ENCODE measurements at regions not wholly inside any gene's neighbourhood (a gene's known extent, or its start where the extent isn't known, plus 50 kb on each side); places are given as distances from the start of the nearest gene placed in this dataset.

- Histone ChIP-seq H3K36me3 (ENCODE audit: control insufficient read depth in 2 of 2, insufficient read depth in 2 of 2, low read length in 1 of 2) (no peaks in the 10 kb centered on the region), H3K27me3 (ENCODE audit: control insufficient read depth in 1 of 2, insufficient read depth in 2 of 2, low read length in 2 of 2) (no peaks in the 10 kb centered on the region), H3K27ac (ENCODE audit: low read depth in 2 of 2, low read length in 1 of 2) (no peak overlapping the region), H3K4me1 (ENCODE audit: control insufficient read depth in 2 of 2, insufficient read depth in 2 of 2, low read length in 1 of 2) (no peaks in the 10 kb centered on the region), H3K4me3 (ENCODE audit: low read depth in 1 of 2, low read length in 2 of 2) (no peak overlapping the region), H3K9me3 (ENCODE audit: control insufficient read depth in 2 of 2, insufficient read depth in 1 of 2, low read depth in 1 of 2, low read length in 1 of 2) (peaks cover 0 to under 1% of the 10 kb centered on the region in 2 donors)
- 68 to 70% methylated on average over 4 of the region's 4 CpGs for WGBS, 2 donors
These were observed 181.7 kb upstream of the SLC30A5 start for GRCh38 chr5:68911840-68912690.

DNA sequence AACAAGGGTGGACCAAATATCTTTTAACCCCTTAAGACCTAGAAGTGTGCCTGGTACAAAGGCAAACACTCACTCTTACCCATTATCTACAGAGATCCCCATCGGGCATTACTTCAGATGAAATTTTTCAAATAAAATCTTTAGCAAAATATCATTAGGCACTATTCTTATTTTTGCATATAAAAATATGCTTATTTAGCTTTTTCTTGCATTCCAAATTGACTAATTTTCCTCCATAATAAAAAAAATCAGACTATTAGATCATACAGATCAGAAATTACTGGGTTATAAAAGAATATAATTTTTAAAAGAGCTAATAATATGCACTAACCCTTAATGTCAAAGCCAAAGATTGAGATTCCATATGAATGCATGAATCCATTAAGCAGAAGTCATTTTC lies 178.7 kb upstream of the SLC30A5 start:
- no peaks in the 10 kb centered on the region for H3K27me3 ChIP-seq (ENCODE audit: control insufficient read depth in 1 of 2, insufficient read depth in 2 of 2, low read length in 2 of 2)
- no peaks in the 10 kb centered on the region for H3K36me3 ChIP-seq (ENCODE audit: control insufficient read depth in 2 of 2, insufficient read depth in 2 of 2, low read length in 1 of 2)
- no peak overlapping the region for H3K4me3 ChIP-seq (ENCODE audit: low read depth in 1 of 2, low read length in 2 of 2)
- peaks cover 0 to 2% of the 10 kb centered on the region in 2 donors for H3K9me3 ChIP-seq (ENCODE audit: control insufficient read depth in 2 of 2, insufficient read depth in 1 of 2, low read depth in 1 of 2, low read length in 1 of 2)
- 94 to 100% methylated on average over 1 of the region's 1 CpG for WGBS, 2 donors
- no peaks in the 10 kb centered on the region for H3K4me1 ChIP-seq (ENCODE audit: control insufficient read depth in 2 of 2, insufficient read depth in 2 of 2, low read length in 1 of 2)
- H3K27ac ChIP-seq (ENCODE audit: low read depth in 2 of 2, low read length in 1 of 2), result no peak overlapping the region

DNA sequence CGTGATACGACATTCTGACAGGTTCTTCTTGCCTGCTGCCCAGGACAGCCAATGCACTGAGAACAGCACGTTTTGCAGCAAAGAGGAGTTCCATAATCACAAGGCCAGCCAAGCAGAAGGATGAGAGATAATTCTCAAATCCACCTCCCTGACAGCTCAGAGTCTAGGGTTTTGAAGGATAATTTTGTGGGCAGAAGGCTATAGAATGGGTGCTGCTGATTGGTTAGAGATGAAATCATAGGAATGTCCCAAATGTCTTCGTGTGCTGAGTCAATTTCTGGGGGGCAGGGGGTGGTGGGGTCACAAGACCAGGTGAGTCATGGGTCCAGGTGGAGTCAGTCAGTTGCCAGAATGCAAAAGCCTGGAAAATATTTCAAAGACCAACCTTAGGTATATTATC lies 175.5 kb upstream of the SLC30A5 start:
- no peaks in the 10 kb centered on the region for H3K36me3 ChIP-seq (ENCODE audit: control insufficient read depth in 2 of 2, insufficient read depth in 2 of 2, low read length in 1 of 2)
- H3K27me3 ChIP-seq (ENCODE audit: control insufficient read depth in 1 of 2, insufficient read depth in 2 of 2, low read length in 2 of 2), result no peaks in the 10 kb centered on the region
- 84 to 86% methylated on average over 4 of the region's 4 CpGs for WGBS, 2 donors
- H3K27ac ChIP-seq (ENCODE audit: low read depth in 2 of 2, low read length in 1 of 2), result no peak overlapping the region
- H3K4me1 ChIP-seq (ENCODE audit: control insufficient read depth in 2 of 2, insufficient read depth in 2 of 2, low read length in 1 of 2), result no peaks in the 10 kb centered on the region
- no peak overlapping the region for H3K4me3 ChIP-seq (ENCODE audit: low read depth in 1 of 2, low read length in 2 of 2)
- peaks cover 0 to 2% of the 10 kb centered on the region in 2 donors for H3K9me3 ChIP-seq (ENCODE audit: control insufficient read depth in 2 of 2, insufficient read depth in 1 of 2, low read depth in 1 of 2, low read length in 1 of 2)

DNA sequence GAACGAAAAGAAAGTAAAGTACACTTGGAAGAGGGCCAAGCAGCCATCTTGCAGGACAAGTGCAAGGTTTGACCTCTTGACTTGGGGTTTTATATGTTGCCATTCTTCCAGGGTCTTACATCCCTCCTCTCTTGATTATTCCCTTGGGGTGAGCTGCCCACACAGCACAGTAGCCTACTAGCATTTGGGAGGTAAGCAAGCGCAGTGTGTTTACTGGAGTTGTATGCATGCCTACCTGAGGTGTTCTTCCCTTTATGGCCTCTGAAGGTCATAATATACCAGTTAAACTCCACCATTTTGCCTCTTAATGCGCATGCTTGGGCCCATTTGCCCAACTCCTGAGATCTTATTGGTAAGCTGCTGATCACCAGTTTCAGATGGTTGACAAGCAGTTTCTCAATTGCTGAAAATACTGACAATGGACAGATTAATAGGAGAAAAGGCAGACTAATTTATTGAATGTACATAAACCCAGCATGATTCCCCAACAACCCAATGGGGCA lies 173.8 kb upstream of the SLC30A5 start:
- Histone ChIP-seq H3K4me3 (ENCODE audit: low read depth in 1 of 2, low read length in 2 of 2) (no peak overlapping the region), H3K4me1 (ENCODE audit: control insufficient read depth in 2 of 2, insufficient read depth in 2 of 2, low read length in 1 of 2) (no peaks in the 10 kb centered on the region), H3K27me3 (ENCODE audit: control insufficient read depth in 1 of 2, insufficient read depth in 2 of 2, low read length in 2 of 2) (no peaks in the 10 kb centered on the region), H3K9me3 (ENCODE audit: control insufficient read depth in 2 of 2, insufficient read depth in 1 of 2, low read depth in 1 of 2, low read length in 1 of 2) (peaks cover 0 to 2% of the 10 kb centered on the region in 2 donors), H3K27ac (ENCODE audit: low read depth in 2 of 2, low read length in 1 of 2) (no peak overlapping the region), H3K36me3 (ENCODE audit: control insufficient read depth in 2 of 2, insufficient read depth in 2 of 2, low read length in 1 of 2) (no peaks in the 10 kb centered on the region)
- 77 to 88% methylated on average over 3 of the region's 3 CpGs for WGBS, 2 donors

DNA sequence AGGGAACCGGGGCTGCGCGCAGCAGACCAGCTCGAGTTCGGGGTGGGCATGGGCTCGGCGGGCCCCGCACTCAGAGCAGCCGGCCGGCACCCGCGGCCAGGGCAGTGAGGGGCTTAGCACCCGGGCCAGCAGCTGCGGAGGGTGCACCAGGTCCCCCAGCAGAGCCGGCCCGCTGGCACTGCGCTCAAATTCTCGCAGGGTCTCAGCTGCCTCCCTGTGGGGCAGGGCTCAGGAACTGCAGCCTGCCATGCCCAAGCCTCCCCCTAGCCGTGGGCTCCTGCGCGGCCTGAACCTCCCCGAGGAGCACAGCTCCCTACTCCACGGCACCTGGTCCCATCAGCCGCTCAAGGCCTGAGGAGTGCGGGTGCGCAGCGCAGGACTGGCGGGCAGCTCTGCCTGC lies 172.9 kb upstream of the SLC30A5 start:
- Histone ChIP-seq H3K27ac (ENCODE audit: low read depth in 2 of 2, low read length in 1 of 2) (no peak overlapping the region), H3K4me1 (ENCODE audit: control insufficient read depth in 2 of 2, insufficient read depth in 2 of 2, low read length in 1 of 2) (no peaks in the 10 kb centered on the region), H3K9me3 (ENCODE audit: control insufficient read depth in 2 of 2, insufficient read depth in 1 of 2, low read depth in 1 of 2, low read length in 1 of 2) (peaks cover 0 to 2% of the 10 kb centered on the region in 2 donors), H3K36me3 (ENCODE audit: control insufficient read depth in 2 of 2, insufficient read depth in 2 of 2, low read length in 1 of 2) (no peaks in the 10 kb centered on the region), H3K27me3 (ENCODE audit: control insufficient read depth in 1 of 2, insufficient read depth in 2 of 2, low read length in 2 of 2) (no peaks in the 10 kb centered on the region), H3K4me3 (ENCODE audit: low read depth in 1 of 2, low read length in 2 of 2) (no peak overlapping the region)
- WGBS, 2 donors, result 93 to 97% methylated on average over 28 of the region's 28 CpGs

GRCh38 chr5:68922172-68922987 lies 171.4 kb upstream of the SLC30A5 start:
- no peak overlapping the region for H3K27ac ChIP-seq (ENCODE audit: low read depth in 2 of 2, low read length in 1 of 2)
- no peaks in the 10 kb centered on the region for H3K27me3 ChIP-seq (ENCODE audit: control insufficient read depth in 1 of 2, insufficient read depth in 2 of 2, low read length in 2 of 2)
- H3K4me3 ChIP-seq (ENCODE audit: low read depth in 1 of 2, low read length in 2 of 2), result no peak overlapping the region
- no peaks in the 10 kb centered on the region for H3K4me1 ChIP-seq (ENCODE audit: control insufficient read depth in 2 of 2, insufficient read depth in 2 of 2, low read length in 1 of 2)
- 68 to 72% methylated on average over 3 of the region's 3 CpGs for WGBS, 2 donors
- no peaks in the 10 kb centered on the region for H3K9me3 ChIP-seq (ENCODE audit: control insufficient read depth in 2 of 2, insufficient read depth in 1 of 2, low read depth in 1 of 2, low read length in 1 of 2)
- no peaks in the 10 kb centered on the region for H3K36me3 ChIP-seq (ENCODE audit: control insufficient read depth in 2 of 2, insufficient read depth in 2 of 2, low read length in 1 of 2)

DNA sequence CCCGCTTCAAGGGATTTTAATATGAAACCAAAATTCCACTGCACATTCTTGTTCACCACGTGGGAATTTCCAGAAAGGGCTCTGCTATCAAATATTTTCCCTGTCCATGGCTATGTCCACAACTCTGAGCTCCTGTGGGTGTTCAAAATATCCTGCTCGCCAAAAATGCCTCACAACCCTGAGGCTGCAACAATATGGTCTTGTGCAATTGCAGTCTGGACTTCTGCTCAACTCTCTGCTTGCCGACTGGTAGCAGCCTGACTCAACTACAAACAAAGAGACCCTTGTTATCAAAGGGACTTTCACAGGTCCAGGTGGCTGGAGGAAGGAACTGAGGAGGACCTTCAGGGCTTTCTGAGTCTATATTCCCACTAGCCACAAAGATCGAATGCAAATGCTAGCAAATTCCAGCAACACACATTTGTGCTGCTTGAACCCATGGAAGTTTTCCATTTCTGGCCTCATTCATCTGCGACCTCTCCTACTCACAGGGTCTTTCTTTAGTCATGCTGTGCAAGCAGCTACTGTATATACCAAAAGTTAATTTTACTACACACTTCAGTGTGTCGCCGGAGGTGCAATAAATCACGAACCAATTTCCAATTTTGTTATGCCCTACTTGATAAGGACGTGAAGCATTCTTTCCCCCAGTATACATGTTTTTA lies 169.2 kb upstream of the SLC30A5 start:
- Histone ChIP-seq H3K27ac (ENCODE audit: low read depth in 2 of 2, low read length in 1 of 2) (no peak overlapping the region), H3K9me3 (ENCODE audit: control insufficient read depth in 2 of 2, insufficient read depth in 1 of 2, low read depth in 1 of 2, low read length in 1 of 2) (no peaks in the 10 kb centered on the region)
- 67 to 73% methylated on average over 10 of the region's 10 CpGs for WGBS, 2 donors

DNA sequence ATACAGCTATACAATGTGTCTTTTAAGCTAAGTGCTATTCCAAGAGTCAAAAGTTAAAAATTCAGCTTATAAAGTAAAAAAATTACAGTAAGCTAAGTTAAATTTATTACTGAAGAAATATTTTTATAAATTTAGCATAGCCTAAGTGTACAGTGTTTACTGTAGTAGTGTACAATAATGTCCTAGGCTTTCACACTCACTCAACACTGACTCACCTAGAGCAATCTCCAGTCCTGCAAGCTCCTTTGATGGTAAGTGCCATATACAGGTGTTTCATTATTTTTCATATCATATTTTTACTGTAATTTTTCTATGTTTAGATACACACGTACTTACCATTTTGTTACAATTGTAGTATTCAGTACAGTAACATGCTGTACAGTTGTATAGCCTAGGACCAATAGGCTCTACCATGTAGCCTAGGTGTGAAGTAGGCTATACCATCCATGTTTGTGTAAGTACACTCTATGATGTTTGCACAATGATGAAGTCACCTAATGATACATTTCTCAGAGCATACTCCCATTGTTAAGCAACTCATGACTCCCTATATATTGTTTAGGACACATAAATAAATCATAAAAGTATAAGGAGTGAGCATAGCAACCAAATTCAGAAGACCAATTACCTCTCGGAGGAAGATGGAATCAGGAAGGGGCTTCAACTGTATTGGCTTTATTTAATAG lies 165.1 kb upstream of the SLC30A5 start:
- WGBS, 2 donors, result 88 to 93% methylated on average over 2 of the region's 2 CpGs
- H3K4me3 ChIP-seq (ENCODE audit: low read depth in 1 of 2, low read length in 2 of 2), result no peak overlapping the region
- H3K9me3 ChIP-seq (ENCODE audit: control insufficient read depth in 2 of 2, insufficient read depth in 1 of 2, low read depth in 1 of 2, low read length in 1 of 2), result peaks cover 4 to 12% of the 10 kb centered on the region in 2 donors
- no peaks in the 10 kb centered on the region for H3K36me3 ChIP-seq (ENCODE audit: control insufficient read depth in 2 of 2, insufficient read depth in 2 of 2, low read length in 1 of 2)
- H3K27me3 ChIP-seq (ENCODE audit: control insufficient read depth in 1 of 2, insufficient read depth in 2 of 2, low read length in 2 of 2), result no peaks in the 10 kb centered on the region
- no peaks in the 10 kb centered on the region for H3K4me1 ChIP-seq (ENCODE audit: control insufficient read depth in 2 of 2, insufficient read depth in 2 of 2, low read length in 1 of 2)
- H3K27ac ChIP-seq (ENCODE audit: low read depth in 2 of 2, low read length in 1 of 2), result no peak overlapping the region

More for the DNA sequence above, 169.2 kb upstream of the SLC30A5 start:
- no peak overlapping the region for H3K4me3 ChIP-seq (ENCODE audit: low read depth in 1 of 2, low read length in 2 of 2)
- no peaks in the 10 kb centered on the region for H3K27me3 ChIP-seq (ENCODE audit: control insufficient read depth in 1 of 2, insufficient read depth in 2 of 2, low read length in 2 of 2)
- H3K36me3 ChIP-seq (ENCODE audit: control insufficient read depth in 2 of 2, insufficient read depth in 2 of 2, low read length in 1 of 2), result no peaks in the 10 kb centered on the region
- no peaks in the 10 kb centered on the region for H3K4me1 ChIP-seq (ENCODE audit: control insufficient read depth in 2 of 2, insufficient read depth in 2 of 2, low read length in 1 of 2)

GRCh38 chr5:68930139-68930538 lies 163.7 kb upstream of the SLC30A5 start:
- 90 to 92% methylated on average over 5 of the region's 5 CpGs for WGBS, 2 donors
- no peaks in the 10 kb centered on the region for H3K4me1 ChIP-seq (ENCODE audit: control insufficient read depth in 2 of 2, insufficient read depth in 2 of 2, low read length in 1 of 2)
- H3K9me3 ChIP-seq (ENCODE audit: control insufficient read depth in 2 of 2, insufficient read depth in 1 of 2, low read depth in 1 of 2, low read length in 1 of 2), result peaks cover 4 to 12% of the 10 kb centered on the region in 2 donors
- H3K27me3 ChIP-seq (ENCODE audit: control insufficient read depth in 1 of 2, insufficient read depth in 2 of 2, low read length in 2 of 2), result no peaks in the 10 kb centered on the region
- H3K27ac ChIP-seq (ENCODE audit: low read depth in 2 of 2, low read length in 1 of 2), result no peak overlapping the region
- no peaks in the 10 kb centered on the region for H3K36me3 ChIP-seq (ENCODE audit: control insufficient read depth in 2 of 2, insufficient read depth in 2 of 2, low read length in 1 of 2)
- H3K4me3 ChIP-seq (ENCODE audit: low read depth in 1 of 2, low read length in 2 of 2), result no peak overlapping the region

All from esophagus (tissue), 2 donors.